GM12865 (cell line): ENCODE measurements at regions not wholly inside any gene's neighbourhood (a gene's known extent, or its start where the extent isn't known, plus 50 kb on each side); places are given as distances from the start of the nearest gene placed in this dataset.

Source experiments
- DNase-seq: peaks from one replicate; pipeline ENCODE4 v3.0.0; 2010; ENCODE audit warnings: low read depth
- H3K4me3 ChIP-seq: 2 replicates; pipeline ENCODE4 v1.5.1; 2011; ENCODE audit warnings: mild to moderate bottlenecking, low read depth, low read length, control low read depth
- TF ChIP-seq, protein P1 (sequence below): IDR thresholded peaks from 2 replicates; pipeline ENCODE4 v1.5.1; 2011; ENCODE audit warnings: low read length, control low read depth, low read depth, inconsistent platforms; ENCODE audit not compliant: insufficient read depth; ENCODE audit errors: missing control alignments

DNA sequence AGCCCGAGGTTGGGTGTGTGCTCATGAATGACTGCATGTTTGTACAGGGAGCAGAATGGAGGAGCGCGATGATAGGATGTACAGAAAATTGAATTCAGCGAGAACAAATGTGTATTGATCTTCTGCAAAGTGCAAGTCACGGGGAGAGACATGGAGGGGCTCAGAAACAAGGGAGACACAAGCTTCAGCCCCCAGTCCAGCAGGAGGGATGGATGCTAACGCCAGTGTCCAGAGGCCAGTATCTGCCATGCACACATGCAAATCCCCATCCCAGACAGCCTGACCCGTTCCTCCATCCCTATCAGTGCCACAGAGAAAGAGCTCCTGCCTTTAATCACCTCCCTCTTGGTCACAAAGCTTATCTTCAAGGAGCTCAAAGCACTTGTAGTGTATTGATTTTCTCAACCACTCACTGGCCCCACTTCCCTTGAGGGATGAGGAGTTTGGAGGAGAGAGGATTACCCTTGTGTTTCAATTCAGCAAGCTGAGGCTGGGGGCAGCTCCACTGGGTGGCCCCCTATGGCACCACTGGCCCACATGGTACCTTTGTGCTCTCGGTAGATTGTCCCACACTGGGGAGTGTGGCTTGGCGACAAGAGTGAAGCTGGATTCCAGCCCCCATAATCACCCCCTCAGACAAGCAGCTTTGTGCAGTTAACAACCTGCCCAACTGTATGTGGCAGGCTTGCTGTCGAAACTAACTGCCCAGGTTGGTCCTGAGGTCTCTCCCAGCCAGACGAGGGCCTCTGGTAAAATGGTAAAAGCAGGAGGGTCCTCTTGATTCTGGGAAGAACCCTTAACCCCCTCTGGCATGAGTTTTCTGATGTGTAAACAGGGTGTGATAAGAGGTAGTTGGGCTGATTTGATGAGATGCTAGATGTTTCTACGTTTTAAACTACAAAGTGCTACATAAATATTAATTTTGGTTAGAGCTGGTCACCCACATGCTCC, 151.6 kb upstream of the UNC5B start:
- TF ChIP-seq, protein P1, sequence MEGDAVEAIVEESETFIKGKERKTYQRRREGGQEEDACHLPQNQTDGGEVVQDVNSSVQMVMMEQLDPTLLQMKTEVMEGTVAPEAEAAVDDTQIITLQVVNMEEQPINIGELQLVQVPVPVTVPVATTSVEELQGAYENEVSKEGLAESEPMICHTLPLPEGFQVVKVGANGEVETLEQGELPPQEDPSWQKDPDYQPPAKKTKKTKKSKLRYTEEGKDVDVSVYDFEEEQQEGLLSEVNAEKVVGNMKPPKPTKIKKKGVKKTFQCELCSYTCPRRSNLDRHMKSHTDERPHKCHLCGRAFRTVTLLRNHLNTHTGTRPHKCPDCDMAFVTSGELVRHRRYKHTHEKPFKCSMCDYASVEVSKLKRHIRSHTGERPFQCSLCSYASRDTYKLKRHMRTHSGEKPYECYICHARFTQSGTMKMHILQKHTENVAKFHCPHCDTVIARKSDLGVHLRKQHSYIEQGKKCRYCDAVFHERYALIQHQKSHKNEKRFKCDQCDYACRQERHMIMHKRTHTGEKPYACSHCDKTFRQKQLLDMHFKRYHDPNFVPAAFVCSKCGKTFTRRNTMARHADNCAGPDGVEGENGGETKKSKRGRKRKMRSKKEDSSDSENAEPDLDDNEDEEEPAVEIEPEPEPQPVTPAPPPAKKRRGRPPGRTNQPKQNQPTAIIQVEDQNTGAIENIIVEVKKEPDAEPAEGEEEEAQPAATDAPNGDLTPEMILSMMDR = no peak
- H3K4me3 ChIP-seq = no peak overlapping the region
- DNase-seq = no peak

DNA sequence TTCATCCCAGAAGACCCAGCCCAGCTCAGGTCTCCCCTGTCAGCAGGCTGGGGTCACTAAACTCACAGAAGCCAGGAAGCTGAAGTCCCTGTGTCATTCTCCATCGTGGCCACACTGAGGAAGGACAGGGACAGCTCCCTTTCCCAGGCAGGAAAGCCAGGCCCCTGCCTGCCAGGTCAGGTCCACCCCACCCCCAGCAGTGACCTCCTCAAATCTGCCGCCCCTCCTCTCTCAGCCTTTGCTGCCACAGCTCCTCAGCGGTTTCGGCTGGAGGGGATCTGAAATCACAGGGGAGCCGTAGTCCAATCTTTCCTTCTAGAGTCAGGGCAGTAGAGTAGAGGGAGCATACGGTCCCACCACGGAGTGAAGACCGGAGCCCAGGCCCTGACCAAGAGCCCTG, 150.9 kb upstream of the UNC5B start:
- TF ChIP-seq, protein P1 = no peak
- DNase-seq = no peak
- H3K4me3 ChIP-seq = no peak overlapping the region

DNA sequence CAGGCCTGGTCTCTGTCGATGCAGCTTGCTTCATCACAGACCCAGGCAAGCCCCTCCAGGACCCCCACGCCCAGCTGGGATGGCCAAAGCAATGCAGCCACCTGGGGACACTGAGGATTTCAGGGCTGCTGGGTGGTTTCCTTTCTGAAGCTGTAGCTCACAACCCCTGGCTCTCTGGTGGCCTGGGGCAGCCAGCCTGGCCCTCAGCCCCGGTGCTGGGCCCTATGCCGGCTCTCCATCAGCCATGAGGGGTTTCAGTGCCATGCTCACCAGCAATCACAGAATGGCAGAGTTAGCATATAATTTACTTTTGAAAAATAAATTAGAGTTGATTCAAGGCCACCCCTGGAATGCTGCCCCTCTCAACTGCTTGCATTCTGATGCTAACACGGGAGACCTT, 150.2 kb upstream of the UNC5B start:
- TF ChIP-seq, protein P1 = no peak
- no peak overlapping the region for H3K4me3 ChIP-seq
- no peak for DNase-seq

DNA sequence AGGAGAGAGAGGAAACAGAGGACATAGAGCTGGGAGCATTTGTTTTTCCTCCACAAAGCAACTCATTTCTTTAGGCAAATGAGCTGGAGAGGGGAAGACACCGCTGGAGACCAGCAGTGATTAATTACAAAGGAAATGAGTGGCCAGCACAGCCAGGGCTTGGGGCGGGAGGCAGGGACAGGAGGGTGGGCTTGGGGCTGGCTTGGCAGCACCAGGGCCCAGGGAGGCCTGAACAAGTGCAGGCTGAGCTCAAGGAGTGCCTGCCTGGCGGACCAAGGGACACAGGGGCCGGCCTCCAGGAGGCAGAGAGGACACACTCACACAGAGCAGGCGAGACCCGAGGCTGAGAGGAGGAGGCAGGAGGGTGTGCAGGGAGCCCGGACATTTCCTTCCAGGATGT, 149.0 kb upstream of the UNC5B start:
- TF ChIP-seq, protein P1 = no peak
- H3K4me3 ChIP-seq = no peak overlapping the region
- no peak for DNase-seq

DNA sequence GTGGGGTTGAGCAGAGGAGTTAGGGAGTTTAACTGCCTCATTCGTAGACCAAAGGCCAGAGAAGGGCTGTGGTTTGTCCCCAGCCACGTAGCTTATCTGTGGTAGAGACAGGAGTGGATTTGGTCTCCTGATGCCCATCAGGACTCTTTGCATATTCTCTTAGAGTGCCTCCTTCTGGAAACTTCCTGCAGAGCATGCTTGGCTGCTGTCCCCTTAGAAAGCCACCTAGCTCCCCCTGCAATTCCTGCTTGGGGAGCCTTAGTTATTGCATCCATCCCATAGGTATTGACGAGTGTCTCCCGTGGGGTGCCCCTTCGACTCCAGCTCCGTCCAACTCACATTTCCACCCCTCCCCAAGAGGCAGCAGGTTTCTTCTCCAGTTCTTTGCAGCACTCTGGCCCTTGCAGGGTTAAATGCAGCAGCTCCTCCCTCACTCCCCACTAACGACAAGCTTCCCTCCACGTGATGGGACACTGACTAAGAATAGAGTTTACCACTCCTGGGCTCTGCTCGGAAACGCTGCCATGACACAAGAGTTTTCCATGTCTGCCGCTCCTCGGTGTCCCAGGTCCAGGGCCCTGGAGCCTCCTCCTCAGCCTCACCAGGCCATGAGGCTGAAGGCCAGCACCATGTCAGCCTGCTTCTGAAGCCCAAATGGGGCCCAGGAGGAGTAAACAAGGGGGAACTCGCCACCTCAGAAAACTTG, 147.8 kb upstream of the UNC5B start:
- no peak overlapping the region for H3K4me3 ChIP-seq
- TF ChIP-seq, protein P1 = peak; percentile 19
- DNase-seq = no peak

DNA sequence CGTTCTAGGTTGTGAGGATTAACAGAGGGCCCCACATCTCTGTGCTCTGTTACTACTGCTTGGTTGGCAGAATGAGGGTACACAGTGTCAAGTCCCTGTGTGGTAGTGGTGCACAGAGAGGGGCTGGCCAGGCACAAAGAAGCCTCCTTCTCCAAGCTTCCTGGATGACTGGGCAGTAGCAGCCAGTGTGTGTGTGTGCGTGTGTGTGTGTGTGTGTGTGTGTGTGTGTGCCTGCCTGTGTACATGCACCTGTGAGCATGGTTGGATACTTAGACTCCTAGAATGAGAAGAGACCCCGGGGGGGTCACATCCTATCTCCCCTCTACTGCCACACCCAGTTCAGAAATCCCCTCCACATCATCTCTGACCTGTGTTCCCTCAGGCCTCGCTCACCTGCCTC, 146.7 kb upstream of the UNC5B start:
- no peak overlapping the region for H3K4me3 ChIP-seq
- TF ChIP-seq, protein P1 = no peak
- no peak for DNase-seq

DNA sequence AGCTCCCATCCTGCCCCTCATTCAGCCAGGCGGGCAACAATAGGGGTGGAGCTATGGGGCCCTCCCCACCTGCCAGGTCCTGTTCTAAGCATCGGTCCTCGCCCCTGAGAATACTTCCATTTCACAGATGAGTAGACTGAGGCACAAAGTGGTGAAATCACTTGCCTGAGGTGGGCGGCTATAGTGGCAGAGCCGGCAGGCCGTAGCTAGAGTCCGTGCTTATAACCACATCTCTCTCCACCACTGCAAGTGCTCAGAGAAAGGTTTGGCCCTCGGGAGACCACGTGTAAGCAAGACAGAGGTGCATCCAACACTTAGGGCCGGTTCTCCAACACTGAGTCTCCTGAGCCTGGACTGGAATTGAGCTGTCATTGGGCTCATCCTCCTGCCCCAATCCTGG, 145.8 kb upstream of the UNC5B start:
- no peak overlapping the region for H3K4me3 ChIP-seq
- no peak for DNase-seq
- TF ChIP-seq, protein P1 = no peak
